OCI-LY7 (cell line): ENCODE measurements at regions not wholly inside any gene's neighbourhood (a gene's known extent, or its start where the extent isn't known, plus 50 kb on each side); places are given as distances from the start of the nearest gene placed in this dataset.

Experiments
- BruUV-seq: library from RNA; stranded (reverse); fragments of 400-500 nt; replicated peaks from 2 replicates; lab custom pipeline; 2021; lab: Mats Ljungman, UMichigan
- CTCF ChIA-PET: fragments of 300-600 bp; sonication (Branson Sonifier 250); formaldehyde crosslinking; loops from one replicate; lab custom pipeline; 2022; ENCODE audit warnings: antibody characterized with exemption; ENCODE audit not compliant: unreplicated experiment; lab: Charles Lee
- POLR2A ChIA-PET: fragments of 300-600 bp; sonication (Branson Sonifier 250); formaldehyde crosslinking; loops from one replicate; lab custom pipeline; 2022; ENCODE audit warnings: antibody characterized with exemption; lab: Charles Lee
- DNase-seq: peaks from one replicate; pipeline ENCODE4 v3.0.0-alpha.2; 2015; ENCODE audit warnings: low spot score
- H2AFZ ChIP-seq: fragments of 200-600 bp; sonication (generic), shearing (Covaris generic); 2 replicates; pipeline ENCODE4 v1.6.1; 2014; ENCODE audit warnings: mild to moderate bottlenecking, antibody characterized with exemption, low read length, moderate library complexity
- H3K27ac ChIP-seq: fragments of 200-600 bp; sonication (generic); 2 replicates; pipeline ENCODE4 v1.5.1; 2014; ENCODE audit warnings: mixed run types, low read depth, mild to moderate bottlenecking, moderate library complexity, low read length, inconsistent platforms; ENCODE audit not compliant: poor library complexity, severe bottlenecking
- H3K36me3 ChIP-seq: fragments of 200-600 bp; sonication (generic); 2 replicates; pipeline ENCODE4 v1.6.1; 2014; ENCODE audit warnings: mild to moderate bottlenecking, antibody characterized with exemption, low read length, moderate library complexity, mixed read lengths; ENCODE audit not compliant: insufficient read depth
- H3K4me1 ChIP-seq: fragments of 200-600 bp; sonication (generic); 2 replicates; pipeline ENCODE4 v1.5.1; 2014; ENCODE audit warnings: mild to moderate bottlenecking, low read length; ENCODE audit not compliant: insufficient read depth, poor library complexity, severe bottlenecking
- H3K4me2 ChIP-seq: fragments of 200-600 bp; sonication (generic); 2 replicates; pipeline ENCODE4 v1.6.1; 2014; ENCODE audit warnings: mild to moderate bottlenecking, low read length
- H3K4me3 ChIP-seq: fragments of 200-600 bp; sonication (generic); 2 replicates; pipeline ENCODE4 v1.5.1; 2014; ENCODE audit warnings: mild to moderate bottlenecking, low read depth, low read length; ENCODE audit not compliant: poor library complexity, severe bottlenecking
- H3K79me2 ChIP-seq: fragments of 200-600 bp; sonication (generic); 2 replicates; pipeline ENCODE4 v1.6.1; 2016; ENCODE audit warnings: low read depth, mild to moderate bottlenecking, low read length, moderate library complexity, mixed read lengths; ENCODE audit not compliant: insufficient read depth
- H3K9me2 ChIP-seq: fragments of 200-600 bp; sonication (generic); 2 replicates; pipeline ENCODE4 v1.6.1; 2016; ENCODE audit warnings: mild to moderate bottlenecking, low read length, mixed read lengths; ENCODE audit not compliant: insufficient read depth
- H3K9me3 ChIP-seq: fragments of 200-600 bp; sonication (generic); 2 replicates; pipeline ENCODE4 v1.6.1; 2014; ENCODE audit warnings: mild to moderate bottlenecking, mixed run types, low read length, mixed read lengths
- H4K20me1 ChIP-seq: fragments of 200-600 bp; sonication (generic); 2 replicates; pipeline ENCODE4 v1.6.1; 2014; ENCODE audit warnings: mild to moderate bottlenecking, antibody characterized with exemption, low read length, moderate library complexity, mixed read lengths; ENCODE audit not compliant: insufficient read depth
- CTCF ChIP-seq: fragments of 200-600 bp; sonication (generic); conservative IDR thresholded peaks from 2 replicates; pipeline ENCODE4 v1.5.1; 2014; ENCODE audit warnings: mild to moderate bottlenecking, antibody characterized with exemption, low read length, moderate library complexity, mixed read lengths
- EZH2phosphoT487 ChIP-seq: fragments of 200-600 bp; sonication (generic); IDR thresholded peaks from 2 replicates; pipeline ENCODE4 v1.6.1; 2018; ENCODE audit warnings: low read depth, borderline replicate concordance, mild to moderate bottlenecking, mixed run types, antibody characterized with exemption, low read length, moderate library complexity, mixed read lengths
- intact Hi-C: fragments of 100-400 bp; cut with micrococcal nuclease; formaldehyde crosslinking; loops from one replicate; pipeline ENCODE4 v1.10.0; 2022; ENCODE audit not compliant: unreplicated experiment

DNA sequence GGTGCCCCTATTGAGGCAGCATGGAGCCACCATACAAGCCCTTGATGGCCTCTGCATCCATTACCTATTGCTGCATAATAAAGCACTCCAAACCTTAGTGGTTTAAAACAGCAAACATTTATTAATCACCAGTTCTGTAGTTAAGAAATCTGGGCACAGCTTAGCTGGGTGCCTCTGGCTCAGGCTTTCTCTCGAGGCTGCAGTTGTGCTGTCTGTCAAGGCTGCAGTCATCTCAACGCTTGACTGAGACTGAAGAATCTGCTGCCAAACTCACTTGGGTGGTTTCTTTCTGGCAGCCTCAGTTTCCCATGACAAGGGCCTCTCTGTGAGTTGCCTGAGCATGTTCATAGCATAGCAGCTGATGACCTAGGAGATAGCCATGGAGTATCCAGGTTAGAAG is 207.4 kb upstream of the LRFN2 start:
- Histone ChIP-seq H3K4me1 (no peaks in the 10 kb centered on the region), H2AFZ (no peak overlapping the region), H3K36me3 (no peaks in the 10 kb centered on the region), H3K4me3 (no peak overlapping the region), H3K27ac (no peak overlapping the region), H3K4me2 (no peak overlapping the region), H3K9me3 (no peaks in the 10 kb centered on the region), H3K9me2 (no peaks in the 10 kb centered on the region), H3K79me2 (no peaks in the 10 kb centered on the region), H4K20me1 (no peaks in the 10 kb centered on the region)
- TF ChIP-seq EZH2phosphoT487 (no peak), CTCF (no peak)
- intact Hi-C loops, result no loop called here
- ChIA-PET CTCF (no interaction called here), POLR2A (interaction anchor here (0.6 kb wide), 1 partner anchor 991 kb away, joined by 3 read pairs; no protein-coding TSS in a partner anchor)
- no TSS peak for BruUV-seq
- no peak for DNase-seq

GRCh38 chr6:40792183-40792582 is 205.0 kb upstream of the LRFN2 start:
- DNase-seq, result no peak
- no peaks in the 10 kb centered on the region for H3K9me2 ChIP-seq
- BruUV-seq, result no TSS peak
- H2AFZ ChIP-seq, result no peak overlapping the region
- no peaks in the 10 kb centered on the region for H3K4me1 ChIP-seq
- CTCF ChIA-PET, result no interaction called here
- no peak overlapping the region for H3K4me2 ChIP-seq
- no peaks in the 10 kb centered on the region for H3K36me3 ChIP-seq
- no peaks in the 10 kb centered on the region for H3K9me3 ChIP-seq
- intact Hi-C loops, result no loop called here
- H3K4me3 ChIP-seq, result no peak overlapping the region
- no peaks in the 10 kb centered on the region for H3K79me2 ChIP-seq
- POLR2A ChIA-PET, result no interaction called here
- no peaks in the 10 kb centered on the region for H4K20me1 ChIP-seq
- H3K27ac ChIP-seq, result no peak overlapping the region
- TF ChIP-seq CTCF (no peak), EZH2phosphoT487 (no peak)

DNA sequence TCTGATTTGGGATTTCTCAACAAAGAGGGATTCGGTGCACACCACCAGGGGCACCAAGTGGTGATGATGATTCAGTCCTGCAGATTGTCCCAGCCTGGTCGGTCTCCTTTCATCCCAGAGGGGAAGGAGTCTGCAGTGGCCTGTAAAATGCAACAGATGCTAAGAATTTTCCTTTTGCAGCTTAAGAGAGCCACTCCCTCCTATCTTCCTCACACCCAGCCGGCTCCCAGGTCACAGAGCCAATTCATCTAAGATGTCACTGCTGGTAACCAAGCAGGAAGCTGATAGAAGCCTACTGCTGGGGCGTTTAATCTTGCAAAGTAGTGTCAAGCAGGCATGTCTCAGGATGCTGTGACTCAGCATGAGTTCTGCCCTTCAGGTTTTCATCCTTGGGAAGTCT is 203.8 kb upstream of the LRFN2 start:
- Histone ChIP-seq H4K20me1 (no peaks in the 10 kb centered on the region), H2AFZ (no peak overlapping the region), H3K36me3 (no peaks in the 10 kb centered on the region), H3K4me3 (no peak overlapping the region), H3K4me1 (no peaks in the 10 kb centered on the region), H3K79me2 (no peaks in the 10 kb centered on the region), H3K27ac (no peak overlapping the region), H3K9me2 (no peaks in the 10 kb centered on the region), H3K4me2 (no peak overlapping the region), H3K9me3 (no peaks in the 10 kb centered on the region)
- BruUV-seq, result no TSS peak
- intact Hi-C loops, result no loop called here
- CTCF ChIA-PET, result no interaction called here
- DNase-seq, result no peak
- TF ChIP-seq CTCF (no peak), EZH2phosphoT487 (no peak)
- POLR2A ChIA-PET, result no interaction called here
